ENCODE measurements at regions not wholly inside any gene's neighbourhood (a gene's known extent, or its start where the extent isn't known, plus 50 kb on each side); places are given as distances from the start of the nearest gene placed in this dataset.
"Not testable (repeated sequence)": the region's sequence is repeated elsewhere in the genome, so short reads cannot be mapped to it uniquely, and the experiment has no call there.

GRCh38 chr10:125605167-125605566, 77.8 kb downstream of the TEX36 start:
- DNase-seq (ENCODE audit: low read depth in 4 of 4, low spot score in 3 of 4) = no peak

GRCh38 chr10:125602825-125603224, 80.1 kb downstream of the TEX36 start:
- no peak for DNase-seq (ENCODE audit: low read depth in 4 of 4, low spot score in 3 of 4)

- DNase-seq (ENCODE audit: low read depth in 4 of 4, low spot score in 3 of 4) = no peak
These were observed 83.8 kb downstream of the TEX36 start for GRCh38 chr10:125599194-125599593.

- DNase-seq (ENCODE audit: low read depth in 4 of 4, low spot score in 3 of 4) = no peak
These were observed 87.1 kb downstream of the TEX36 start for GRCh38 chr10:125595911-125596310.

GRCh38 chr10:125593644-125594043, 89.3 kb downstream of the TEX36 start:
- DNase-seq (ENCODE audit: low read depth in 4 of 4, low spot score in 3 of 4) = no peak

GRCh38 chr10:125592897-125593296, 90.1 kb downstream of the TEX36 start:
- DNase-seq (ENCODE audit: low read depth in 4 of 4, low spot score in 3 of 4) = no peak

GRCh38 chr10:125591886-125592285, 91.1 kb downstream of the TEX36 start:
- no peak for DNase-seq (ENCODE audit: low read depth in 4 of 4, low spot score in 3 of 4)

- not testable (repeated sequence) for DNase-seq (ENCODE audit: low read depth in 4 of 4, low spot score in 3 of 4)
These were observed 94.2 kb downstream of the TEX36 start for GRCh38 chr10:125588738-125589137.

- DNase-seq (ENCODE audit: low read depth in 4 of 4, low spot score in 3 of 4) = no peak
These were observed 98.0 kb downstream of the TEX36 start for GRCh38 chr10:125584954-125585353.

- no peak for DNase-seq (ENCODE audit: low read depth in 4 of 4, low spot score in 3 of 4)
These were observed 104.2 kb downstream of the TEX36 start for GRCh38 chr10:125578658-125579315.

GRCh38 chr10:125575843-125576242, 107.1 kb downstream of the TEX36 start:
- no peak for DNase-seq (ENCODE audit: low read depth in 4 of 4, low spot score in 3 of 4)

GRCh38 chr10:125568156-125568555, 114.8 kb downstream of the TEX36 start:
- no peak for DNase-seq (ENCODE audit: low read depth in 4 of 4, low spot score in 3 of 4)

- DNase-seq (ENCODE audit: low read depth in 4 of 4, low spot score in 3 of 4) = no peak
These were observed 115.4 kb downstream of the TEX36 start for GRCh38 chr10:125567529-125567928.

GRCh38 chr10:125565046-125565445, 117.9 kb downstream of the TEX36 start:
- DNase-seq (ENCODE audit: low read depth in 4 of 4, low spot score in 3 of 4) = no peak

- DNase-seq (ENCODE audit: low read depth in 4 of 4, low spot score in 3 of 4) = no peak
These were observed 118.4 kb downstream of the TEX36 start for GRCh38 chr10:125564570-125564969.

GRCh38 chr10:125562737-125563136, 120.2 kb downstream of the TEX36 start:
- no peak for DNase-seq (ENCODE audit: low read depth in 4 of 4, low spot score in 3 of 4)

GRCh38 chr10:125560947-125561346, 122.0 kb downstream of the TEX36 start:
- DNase-seq (ENCODE audit: low read depth in 4 of 4, low spot score in 3 of 4) = no peak

GRCh38 chr10:125559210-125559609, 123.8 kb downstream of the TEX36 start:
- DNase-seq (ENCODE audit: low read depth in 4 of 4, low spot score in 3 of 4) = no peak

GRCh38 chr10:125557801-125558505, 125.0 kb downstream of the TEX36 start:
- no peak for DNase-seq (ENCODE audit: low read depth in 4 of 4, low spot score in 3 of 4)

- no peak for DNase-seq (ENCODE audit: low read depth in 4 of 4, low spot score in 3 of 4)
These were observed 125.7 kb downstream of the TEX36 start for GRCh38 chr10:125557311-125557710.

- DNase-seq (ENCODE audit: low read depth in 4 of 4, low spot score in 3 of 4) = no peak
These were observed 126.1 kb downstream of the TEX36 start for GRCh38 chr10:125556882-125557281.

- no peak for DNase-seq (ENCODE audit: low read depth in 4 of 4, low spot score in 3 of 4)
These were observed 127.2 kb downstream of the TEX36 start for GRCh38 chr10:125555743-125556142.
